SK-N-SH (cell line): ENCODE measurements at regions not wholly inside any gene's neighbourhood (a gene's known extent, or its start where the extent isn't known, plus 50 kb on each side); places are given as distances from the start of the nearest gene placed in this dataset.

ENCODE experiments used
- CTCF ChIA-PET: fragments of 300-600, 350-600 bp; formaldehyde crosslinking; extraction: SDS; loops from one replicate; lab custom pipeline; 2021; lab: Yijun Ruan, JAX
- POLR2A ChIA-PET: fragments of 350-600 bp; sonication (Branson Sonifier 250); formaldehyde crosslinking; extraction: SDS; loops from one replicate; lab custom pipeline; 2020; ENCODE audit warnings: antibody characterized with exemption, inconsistent platforms; lab: Yijun Ruan, JAX
- DNase-seq: peaks from one replicate; pipeline ENCODE4 v3.0.0; 2012
- H2AFZ ChIP-seq: fragments of 200-600 bp; sonication (generic); 2 replicates; pipeline ENCODE4 v1.8.1; 2016; ENCODE audit warnings: antibody characterized with exemption, mild to moderate bottlenecking, low read depth
- H3F3A ChIP-seq: fragments of 200-600 bp; sonication (generic); replicated peaks from 2 replicates; pipeline ENCODE3; 2016; ENCODE audit warnings: antibody characterized with exemption, mild to moderate bottlenecking; ENCODE audit not compliant: insufficient read depth
- H3K27ac ChIP-seq, 2 experiments: fragments of 200-500 bp in 1 of 2; fragments of 200-600 bp in 1 of 2; sonication (Bioruptor generic) in 1 of 2; sonication (generic), shearing (Covaris generic) in 1 of 2; 2 replicates each; pipeline versions ENCODE4 v1.5.1 to v1.6.1; 2014 to 2016; ENCODE audit warnings: low read depth in 2 of 2, inconsistent platforms in 1 of 2, low read length in 1 of 2, mild to moderate bottlenecking in 1 of 2, mixed read lengths in 1 of 2
- H3K27me3 ChIP-seq: fragments of 200-600 bp; sonication (generic), shearing (Covaris generic); 2 replicates; pipeline ENCODE4 v1.6.1; 2016; ENCODE audit warnings: mixed run types; ENCODE audit not compliant: insufficient read depth
- H3K36me3 ChIP-seq, 2 experiments: fragments of 200-500 bp in 1 of 2; fragments of 200-600 bp in 1 of 2; sonication (Bioruptor generic) in 1 of 2; sonication (generic) in 1 of 2; replicated peaks in 1 of 2; 2 replicates each; pipeline versions ENCODE3 to v1.5.1; 2014 to 2016; ENCODE audit warnings: low read length in 1 of 2, mild to moderate bottlenecking in 1 of 2; ENCODE audit not compliant: insufficient read depth in 2 of 2, control insufficient read depth in 1 of 2
- H3K4me1 ChIP-seq, 2 experiments: fragments of 200-500 bp in 1 of 2; fragments of 200-600 bp in 1 of 2; sonication (Bioruptor generic) in 1 of 2; sonication (generic), shearing (Covaris generic) in 1 of 2; 2 replicates each; pipeline versions ENCODE4 v1.5.1 to v1.6.1; 2014 to 2016; ENCODE audit warnings: low read depth in 1 of 2, low read length in 1 of 2, mixed run types in 1 of 2; ENCODE audit not compliant: insufficient read depth in 2 of 2, control insufficient read depth in 1 of 2
- H3K4me2 ChIP-seq: fragments of 200-600 bp; sonication (generic), shearing (Covaris generic); 2 replicates; pipeline ENCODE4 v1.6.1; 2017; ENCODE audit warnings: mixed run types
- H3K4me3 ChIP-seq, 2 experiments: fragments of 200-500 bp in 1 of 2; fragments of 200-600 bp in 1 of 2; sonication (Bioruptor generic) in 1 of 2; sonication (generic), shearing (Covaris generic) in 1 of 2; 2 replicates each; pipeline versions ENCODE4 v1.5.1 to v1.8.1; 2014 to 2016; ENCODE audit warnings: low read depth in 2 of 2, inconsistent platforms in 1 of 2, low read length in 1 of 2, mild to moderate bottlenecking in 1 of 2, mixed read lengths in 1 of 2, moderate library complexity in 1 of 2
- H3K79me2 ChIP-seq: fragments of 200-600 bp; sonication (generic); 2 replicates; pipeline ENCODE4 v1.8.1; 2017; ENCODE audit warnings: mild to moderate bottlenecking; ENCODE audit not compliant: insufficient read depth
- H3K9ac ChIP-seq: fragments of 200-600 bp; sonication (generic); 2 replicates; pipeline ENCODE4 v1.6.1; 2017; ENCODE audit warnings: mixed run types
- H3K9me2 ChIP-seq: fragments of 200-600 bp; sonication (generic); 2 replicates; pipeline ENCODE4 v1.6.1; 2017; ENCODE audit warnings: mixed run types
- H3K9me3 ChIP-seq: fragments of 200-600 bp; sonication (generic); 2 replicates; pipeline ENCODE4 v1.6.1; 2017; ENCODE audit warnings: mixed run types, mild to moderate bottlenecking, moderate library complexity
- H4K20me1 ChIP-seq: fragments of 200-600 bp; sonication (generic); 2 replicates; pipeline ENCODE4 v1.6.1; 2017; ENCODE audit warnings: mild to moderate bottlenecking, mixed run types; ENCODE audit not compliant: insufficient read depth
- CHD2 ChIP-seq: fragments of 150-350 bp; IDR thresholded peaks from 2 replicates; pipeline ENCODE4 v1.6.1; 2018; ENCODE audit warnings: low read length; ENCODE audit not compliant: partially characterized antibody
- ELF1 ChIP-seq: IDR thresholded peaks from 2 replicates; pipeline ENCODE4 v1.4.0; 2012
- EP300 ChIP-seq, 2 experiments: IDR thresholded peaks; 2 replicates each; pipeline versions ENCODE4 v1.4.0 to v1.6.1; 2012; ENCODE audit warnings: borderline replicate concordance in 1 of 2, low read depth in 1 of 2, low read length in 1 of 2
- FOXM1 ChIP-seq: IDR thresholded peaks from 2 replicates; pipeline ENCODE4 v1.4.0; 2012; ENCODE audit warnings: low read depth, mild to moderate bottlenecking
- GABPA ChIP-seq: IDR thresholded peaks from 2 replicates; pipeline ENCODE4 v1.4.0; 2012; ENCODE audit warnings: low read depth, mild to moderate bottlenecking
- JUND ChIP-seq: IDR thresholded peaks from 2 replicates; pipeline ENCODE4 v1.4.0; 2012
- MAX ChIP-seq: IDR thresholded peaks from 2 replicates; pipeline ENCODE4 v1.4.0; 2012; ENCODE audit warnings: low read depth
- MEF2A ChIP-seq: IDR thresholded peaks from 2 replicates; pipeline ENCODE4 v1.4.0; 2012; ENCODE audit warnings: low read depth, borderline replicate concordance
- MXI1 ChIP-seq: IDR thresholded peaks from 2 replicates; pipeline ENCODE4 v1.6.1; 2012; ENCODE audit warnings: mild to moderate bottlenecking, low read depth, low read length, improper control_type of control experiment
- NRF1 ChIP-seq: IDR thresholded peaks from 2 replicates; pipeline ENCODE4 v1.6.1; 2012; ENCODE audit warnings: low read depth, mild to moderate bottlenecking, low read length
- RCOR1 ChIP-seq: fragments of 150-350 bp; IDR thresholded peaks from 2 replicates; pipeline ENCODE4 v1.6.1; 2017; ENCODE audit warnings: antibody characterized with exemption, low read length
- RFX5 ChIP-seq: IDR thresholded peaks from 2 replicates; pipeline ENCODE4 v1.6.1; 2012; ENCODE audit warnings: mild to moderate bottlenecking, improper control_type of control experiment, low read length
- RXRA ChIP-seq: IDR thresholded peaks from 2 replicates; pipeline ENCODE4 v1.4.0; 2012; ENCODE audit warnings: low read depth, mild to moderate bottlenecking, borderline replicate concordance
- SIN3A ChIP-seq: IDR thresholded peaks from 2 replicates; pipeline ENCODE4 v1.6.1; 2012; ENCODE audit warnings: low read depth, mild to moderate bottlenecking, low read length, moderate library complexity, borderline replicate concordance
- SMC3 ChIP-seq: IDR thresholded peaks from 2 replicates; pipeline ENCODE4 v1.6.1; 2012; ENCODE audit warnings: low read depth, low read length, improper control_type of control experiment
- TAF1 ChIP-seq: IDR thresholded peaks from 2 replicates; pipeline ENCODE4 v1.6.1; 2012; ENCODE audit warnings: low read depth, mild to moderate bottlenecking, low read length, moderate library complexity, borderline replicate concordance
- ZBTB33 ChIP-seq: IDR thresholded peaks from 2 replicates; pipeline ENCODE4 v1.4.0; 2012; ENCODE audit warnings: low read depth, borderline replicate concordance
- WGBS: methylation state at CpG from one replicate; pipeline ENCODE4 v1.1.6; 2017; ENCODE audit warnings: low lambda C conversion rate; 5-methylcytosine and 5-hydroxymethylcytosine counted together
- TF ChIP-seq, protein P1 (sequence below): IDR thresholded peaks from 2 replicates; pipeline ENCODE4; 2012
- TF ChIP-seq, protein P2 (sequence below): fragments of 150-350 bp; IDR thresholded peaks from 2 replicates; pipeline ENCODE4 v1.6.1; 2016; ENCODE audit warnings: mild to moderate bottlenecking, low read depth, low read length

DNA sequence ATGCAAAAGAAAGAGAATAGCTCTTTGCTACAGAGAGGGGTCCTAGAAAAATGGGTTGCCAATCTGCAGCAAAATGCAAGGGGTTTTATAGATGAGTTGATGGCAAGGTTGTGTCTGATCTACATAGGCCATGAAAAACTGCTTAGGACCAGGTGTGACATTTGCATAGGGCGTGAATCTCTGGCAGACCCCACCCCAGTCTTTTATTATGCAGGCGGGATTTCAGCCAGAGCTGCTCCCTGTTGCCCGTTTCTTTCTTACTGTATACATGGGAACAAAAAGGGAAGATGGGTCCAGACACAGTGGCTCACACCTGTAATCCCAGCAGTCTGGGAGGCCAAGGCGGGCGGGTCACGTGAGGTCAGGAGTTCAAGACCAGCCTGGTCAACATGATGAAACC is 286.4 kb upstream of the LRRTM4 start:
- Histone ChIP-seq H3F3A (no peaks in the 10 kb centered on the region), H2AFZ (no peak overlapping the region), H4K20me1 (no peaks in the 10 kb centered on the region), H3K4me2 (no peak overlapping the region), H3K9me2 (no peaks in the 10 kb centered on the region), H3K9ac (no peak overlapping the region), H3K4me1 (no peaks in the 10 kb centered on the region), H3K36me3 (no peaks in the 10 kb centered on the region), H3K9me3 (no peaks in the 10 kb centered on the region; the same call in 1 of the 2 replicates), H3K4me3 (no peak overlapping the region), H3K79me2 (no peaks in the 10 kb centered on the region), H3K27ac (no peak overlapping the region), H3K27me3 (no peaks in the 10 kb centered on the region)
- ChIA-PET POLR2A (no interaction called here), CTCF (no interaction called here)
- DNase-seq: no peak
- WGBS: 37% methylated on average over 6 of the region's 6 CpGs
- TF ChIP-seq CHD2: no peak
- TF ChIP-seq RCOR1: no peak
- TF ChIP-seq SIN3A: no peak
- no peak for TF ChIP-seq RFX5
- TF ChIP-seq ZBTB33: no peak
- no peak for TF ChIP-seq RXRA
- no peak for TF ChIP-seq ELF1
- no peak for TF ChIP-seq MXI1
- TF ChIP-seq NRF1: no peak
- TF ChIP-seq GABPA: no peak
- no peak for TF ChIP-seq SMC3
- no peak for TF ChIP-seq MEF2A
- TF ChIP-seq FOXM1: no peak

DNA sequence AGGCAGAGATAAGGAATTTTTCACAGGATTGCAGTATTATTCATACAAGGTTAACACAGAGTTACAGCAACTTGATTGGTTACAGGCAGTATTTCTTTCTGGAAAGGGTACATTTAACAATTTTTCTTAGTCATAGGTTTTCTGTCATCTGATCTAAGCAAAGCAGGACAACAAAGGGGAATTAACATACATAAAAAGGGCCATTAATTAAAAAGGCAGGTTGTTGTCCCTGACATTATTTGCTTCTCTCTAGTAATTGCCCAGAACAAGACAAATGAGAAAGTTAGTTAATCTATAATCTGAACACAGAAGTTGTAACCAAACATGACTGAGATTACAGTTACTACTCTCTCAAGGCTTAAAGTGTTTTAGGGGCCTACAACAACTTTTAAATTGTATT is 291.4 kb upstream of the LRRTM4 start:
- Histone ChIP-seq H3K36me3 (no peaks in the 10 kb centered on the region), H3K4me2 (no peak overlapping the region), H4K20me1 (no peaks in the 10 kb centered on the region), H2AFZ (no peak overlapping the region), H3K9me2 (no peaks in the 10 kb centered on the region), H3K27me3 (no peaks in the 10 kb centered on the region), H3K9me3 (no peaks in the 10 kb centered on the region; the same call in 1 of the 2 replicates), H3K27ac (no peak overlapping the region), H3K9ac (no peak overlapping the region), H3K79me2 (no peaks in the 10 kb centered on the region), H3K4me3 (no peak overlapping the region), H3K4me1 (no peaks in the 10 kb centered on the region), H3F3A (no peaks in the 10 kb centered on the region)
- ChIA-PET CTCF (interaction anchor here (1.0 kb wide), 1 partner anchor 59 kb away, joined by 3 read pairs; no protein-coding TSS in a partner anchor), POLR2A (no interaction called here)
- no peak for DNase-seq
- TF ChIP-seq MEF2A (no peak), SIN3A (no peak), ZBTB33 (no peak), ELF1 (no peak), JUND (no peak), EP300 (IDR thresholded peaks at IDR 0.05; ENCODE audit: borderline replicate concordance in 1 of 2, low read depth in 1 of 2, low read length in 1 of 2) (no peak), TAF1 (no peak), MAX (no peak), NRF1 (no peak)
- TF ChIP-seq, protein P1, sequence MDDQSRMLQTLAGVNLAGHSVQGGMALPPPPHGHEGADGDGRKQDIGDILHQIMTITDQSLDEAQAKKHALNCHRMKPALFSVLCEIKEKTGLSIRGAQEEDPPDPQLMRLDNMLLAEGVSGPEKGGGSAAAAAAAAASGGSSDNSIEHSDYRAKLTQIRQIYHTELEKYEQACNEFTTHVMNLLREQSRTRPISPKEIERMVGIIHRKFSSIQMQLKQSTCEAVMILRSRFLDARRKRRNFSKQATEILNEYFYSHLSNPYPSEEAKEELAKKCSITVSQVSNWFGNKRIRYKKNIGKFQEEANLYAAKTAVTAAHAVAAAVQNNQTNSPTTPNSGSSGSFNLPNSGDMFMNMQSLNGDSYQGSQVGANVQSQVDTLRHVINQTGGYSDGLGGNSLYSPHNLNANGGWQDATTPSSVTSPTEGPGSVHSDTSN: no peak
- TF ChIP-seq, protein P2, sequence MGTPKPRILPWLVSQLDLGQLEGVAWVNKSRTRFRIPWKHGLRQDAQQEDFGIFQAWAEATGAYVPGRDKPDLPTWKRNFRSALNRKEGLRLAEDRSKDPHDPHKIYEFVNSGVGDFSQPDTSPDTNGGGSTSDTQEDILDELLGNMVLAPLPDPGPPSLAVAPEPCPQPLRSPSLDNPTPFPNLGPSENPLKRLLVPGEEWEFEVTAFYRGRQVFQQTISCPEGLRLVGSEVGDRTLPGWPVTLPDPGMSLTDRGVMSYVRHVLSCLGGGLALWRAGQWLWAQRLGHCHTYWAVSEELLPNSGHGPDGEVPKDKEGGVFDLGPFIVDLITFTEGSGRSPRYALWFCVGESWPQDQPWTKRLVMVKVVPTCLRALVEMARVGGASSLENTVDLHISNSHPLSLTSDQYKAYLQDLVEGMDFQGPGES: no peak
- TF ChIP-seq, all 33 proteins: peak for 0
